Muscle layer of colon (tissue), 2 donors: ENCODE measurements at regions not wholly inside any gene's neighbourhood (a gene's known extent, or its start where the extent isn't known, plus 50 kb on each side); places are given as distances from the start of the nearest gene placed in this dataset.
"Not testable (repeated sequence)": the region's sequence is repeated elsewhere in the genome, so short reads cannot be mapped to it uniquely, and the experiment has no call there.

Source experiments
- H3K27ac ChIP-seq: one replicate; pipeline ENCODE4 v1.7.0; 2013; ENCODE audit warnings: low read depth, mild to moderate bottlenecking, low read length, moderate library complexity
- H3K27me3 ChIP-seq, 2 donors: one replicate each; pipeline ENCODE4 v1.7.0; 2013; ENCODE audit warnings: low read length in 2 of 2, mild to moderate bottlenecking in 2 of 2; ENCODE audit not compliant: insufficient read depth in 2 of 2, control insufficient read depth in 1 of 2
- H3K36me3 ChIP-seq: one replicate; pipeline ENCODE4 v1.7.0; 2013; ENCODE audit warnings: mild to moderate bottlenecking, low read length; ENCODE audit not compliant: insufficient read depth
- H3K4me1 ChIP-seq: one replicate; pipeline ENCODE4 v1.7.0; 2013; ENCODE audit warnings: mild to moderate bottlenecking, low read length; ENCODE audit not compliant: insufficient read depth
- H3K4me3 ChIP-seq, 2 donors: one replicate each; pipeline ENCODE4 v1.7.0; 2013; ENCODE audit warnings: low read length in 2 of 2, low read depth in 1 of 2, mild to moderate bottlenecking in 1 of 2, moderate library complexity in 1 of 2
- H3K9ac ChIP-seq: one replicate; pipeline ENCODE4 v1.7.0; 2013; ENCODE audit warnings: low read length
- H3K9me3 ChIP-seq: one replicate; pipeline ENCODE4 v1.7.0; 2013; ENCODE audit warnings: mild to moderate bottlenecking, low read length
- donor health status: abdominal sarcoma.
- donor health status: Adenocarcinoma of cecum.

- H3K4me1 ChIP-seq: no peaks in the 10 kb centered on the region
- H3K4me3 ChIP-seq: no peak overlapping the region
- H3K27ac ChIP-seq: no peak overlapping the region
These were observed 482.4 kb upstream of the MMS22L start for GRCh38 chr6:97765461-97765860.

GRCh38 chr6:97771372-97771771 is 488.4 kb upstream of the MMS22L start:
- no peaks in the 10 kb centered on the region for H3K9me3 ChIP-seq
- no peak overlapping the region for H3K27ac ChIP-seq

More at GRCh38 chr6:97765461-97765860, 482.4 kb upstream of the MMS22L start:
- Histone ChIP-seq H3K9ac (no peak overlapping the region), H3K27me3 (no peaks in the 10 kb centered on the region), H3K36me3 (no peaks in the 10 kb centered on the region), H3K9me3 (no peaks in the 10 kb centered on the region)

GRCh38 chr6:97775012-97775411 is 492.0 kb upstream of the MMS22L start:
- Histone ChIP-seq H3K4me3 (no peak overlapping the region), H3K27ac (no peak overlapping the region), H3K27me3 (no peaks in the 10 kb centered on the region), H3K9me3 (no peaks in the 10 kb centered on the region), H3K9ac (no peak overlapping the region), H3K36me3 (no peaks in the 10 kb centered on the region), H3K4me1 (no peaks in the 10 kb centered on the region)

More at GRCh38 chr6:97771372-97771771, 488.4 kb upstream of the MMS22L start:
- H3K4me1 ChIP-seq: no peaks in the 10 kb centered on the region
- H3K4me3 ChIP-seq: no peak overlapping the region
- no peaks in the 10 kb centered on the region for H3K27me3 ChIP-seq
- H3K36me3 ChIP-seq: no peaks in the 10 kb centered on the region
- no peak overlapping the region for H3K9ac ChIP-seq

GRCh38 chr6:97778290-97779038 is 495.4 kb upstream of the MMS22L start:
- H3K27me3 ChIP-seq: no peaks in the 10 kb centered on the region
- H3K9ac ChIP-seq: no peak overlapping the region
- no peak overlapping the region for H3K27ac ChIP-seq
- no peaks in the 10 kb centered on the region for H3K9me3 ChIP-seq
- no peaks in the 10 kb centered on the region for H3K36me3 ChIP-seq
- H3K4me1 ChIP-seq: no peaks in the 10 kb centered on the region
- no peak overlapping the region for H3K4me3 ChIP-seq

GRCh38 chr6:97779039-97779766 is 496.2 kb upstream of the MMS22L start:
- H3K27ac ChIP-seq, H3K9ac ChIP-seq, H3K27me3 ChIP-seq, H3K9me3 ChIP-seq, H3K36me3 ChIP-seq, H3K4me1 ChIP-seq, H3K4me3 ChIP-seq: not testable (repeated sequence)

- Histone ChIP-seq H3K27me3 (no peaks in the 10 kb centered on the region), H3K36me3 (no peaks in the 10 kb centered on the region), H3K4me1 (no peaks in the 10 kb centered on the region), H3K27ac (no peak overlapping the region), H3K9ac (no peak overlapping the region), H3K9me3 (no peaks in the 10 kb centered on the region), H3K4me3 (no peak overlapping the region)
These were observed 508.0 kb upstream of the MMS22L start for GRCh38 chr6:97790926-97791590.

GRCh38 chr6:97805596-97805995 is 522.6 kb upstream of the MMS22L start:
- Histone ChIP-seq H3K9ac (no peak overlapping the region), H3K9me3 (no peaks in the 10 kb centered on the region), H3K36me3 (no peaks in the 10 kb centered on the region), H3K27me3 (no peaks in the 10 kb centered on the region), H3K4me1 (no peaks in the 10 kb centered on the region), H3K27ac (no peak overlapping the region), H3K4me3 (no peak overlapping the region)

- Histone ChIP-seq H3K9ac (no peak overlapping the region), H3K36me3 (no peaks in the 10 kb centered on the region), H3K9me3 (no peaks in the 10 kb centered on the region), H3K27ac (no peak overlapping the region), H3K4me3 (no peak overlapping the region), H3K4me1 (no peaks in the 10 kb centered on the region), H3K27me3 (no peaks in the 10 kb centered on the region)
These were observed 529.9 kb upstream of the MMS22L start for GRCh38 chr6:97812940-97813339.

- Histone ChIP-seq H3K36me3 (no peaks in the 10 kb centered on the region), H3K4me3 (no peak overlapping the region), H3K9ac (no peak overlapping the region), H3K4me1 (no peaks in the 10 kb centered on the region), H3K27me3 (no peaks in the 10 kb centered on the region), H3K9me3 (no peaks in the 10 kb centered on the region), H3K27ac (no peak overlapping the region)
These were observed 531.0 kb upstream of the MMS22L start for GRCh38 chr6:97813889-97814567.

GRCh38 chr6:97815301-97815812 is 532.3 kb upstream of the MMS22L start:
- no peaks in the 10 kb centered on the region for H3K27me3 ChIP-seq
- no peak overlapping the region for H3K27ac ChIP-seq

GRCh38 chr6:97816526-97816925 is 533.5 kb upstream of the MMS22L start:
- no peaks in the 10 kb centered on the region for H3K27me3 ChIP-seq

More at GRCh38 chr6:97815301-97815812, 532.3 kb upstream of the MMS22L start:
- Histone ChIP-seq H3K4me1 (no peaks in the 10 kb centered on the region), H3K36me3 (no peaks in the 10 kb centered on the region), H3K4me3 (no peak overlapping the region), H3K9ac (no peak overlapping the region), H3K9me3 (no peaks in the 10 kb centered on the region)

More at GRCh38 chr6:97816526-97816925, 533.5 kb upstream of the MMS22L start:
- Histone ChIP-seq H3K36me3 (no peaks in the 10 kb centered on the region), H3K9ac (no peak overlapping the region), H3K4me3 (no peak overlapping the region), H3K4me1 (no peaks in the 10 kb centered on the region), H3K9me3 (no peaks in the 10 kb centered on the region), H3K27ac (no peak overlapping the region)
